Subcutaneous abdominal adipose tissue (tissue), 5 donors: ENCODE measurements at regions not wholly inside any gene's neighbourhood (a gene's known extent, or its start where the extent isn't known, plus 50 kb on each side); places are given as distances from the start of the nearest gene placed in this dataset.

Experiments used
- H3K27ac ChIP-seq: one replicate; pipeline ENCODE4 v1.7.0; 2013; ENCODE audit warnings: low read depth, mild to moderate bottlenecking, inconsistent platforms, low read length, moderate library complexity
- H3K27me3 ChIP-seq, 5 donors: one replicate each; pipeline ENCODE4 v1.7.0; 2013; ENCODE audit warnings: low read length in 5 of 5, inconsistent platforms in 1 of 5; ENCODE audit not compliant: control insufficient read depth in 5 of 5, insufficient read depth in 4 of 5
- H3K36me3 ChIP-seq, 5 donors: one replicate each; pipeline ENCODE4 v1.7.0; 2013; ENCODE audit warnings: low read length in 5 of 5; ENCODE audit not compliant: control insufficient read depth in 5 of 5, insufficient read depth in 5 of 5
- H3K4me1 ChIP-seq, 5 donors: one replicate each; pipeline ENCODE4 v1.7.0; 2013; ENCODE audit warnings: low read length in 5 of 5, mild to moderate bottlenecking in 3 of 5, moderate library complexity in 1 of 5; ENCODE audit not compliant: control insufficient read depth in 5 of 5, insufficient read depth in 5 of 5
- H3K4me3 ChIP-seq, 5 donors: one replicate each; pipeline ENCODE4 v1.7.0; 2013; ENCODE audit warnings: low read length in 5 of 5, low read depth in 1 of 5
- H3K9ac ChIP-seq, 5 donors: one replicate each; pipeline ENCODE4 v1.7.0; 2013; ENCODE audit warnings: low read length in 5 of 5, mild to moderate bottlenecking in 4 of 5, moderate library complexity in 3 of 5
- H3K9me3 ChIP-seq, 5 donors: one replicate each; pipeline ENCODE4 v1.7.0; 2013; ENCODE audit warnings: low read length in 5 of 5; ENCODE audit not compliant: control insufficient read depth in 5 of 5
- donor health status: healthy.
- donor health status: healthy.
- donor health status: healthy.
- donor health status: healthy.
- donor health status: healthy.

GRCh38 chrX:69073721-69074120 is 91.5 kb downstream of the PJA1 start:
- H3K27me3 ChIP-seq: peaks cover 0 to 45% (median 17%) of the 10 kb centered on the region in 5 donors
- no peaks in the 10 kb centered on the region for H3K9me3 ChIP-seq
- no peak overlapping the region for H3K4me3 ChIP-seq
- H3K27ac ChIP-seq: no peak overlapping the region
- H3K9ac ChIP-seq: no peak overlapping the region
- peaks cover 0 to 2% (median 0%) of the 10 kb centered on the region in 5 donors for H3K4me1 ChIP-seq
- no peaks in the 10 kb centered on the region for H3K36me3 ChIP-seq

DNA sequence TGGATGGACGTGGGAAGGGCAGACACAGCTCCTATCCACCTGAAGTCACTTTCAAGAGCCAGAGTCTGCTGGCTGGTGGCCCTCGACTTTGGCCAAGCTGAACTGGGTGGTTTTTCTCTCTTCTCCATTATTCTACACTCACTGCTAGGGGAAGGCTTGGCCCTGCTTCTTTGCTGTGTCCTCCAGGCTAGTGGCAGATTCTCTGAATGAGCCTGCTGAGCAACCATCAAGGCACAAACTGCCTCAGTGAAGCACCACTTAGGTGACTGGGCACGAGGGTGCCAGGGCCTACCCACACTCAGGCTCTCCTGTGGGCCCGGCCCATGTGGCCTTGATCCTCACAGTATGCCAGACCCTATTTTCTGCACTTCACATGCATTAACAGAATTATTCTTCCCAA is 92.0 kb downstream of the PJA1 start:
- H3K9me3 ChIP-seq: no peaks in the 10 kb centered on the region
- no peak overlapping the region for H3K4me3 ChIP-seq
- no peaks in the 10 kb centered on the region for H3K36me3 ChIP-seq
- H3K27me3 ChIP-seq: peaks cover 0 to 42% (median 17%) of the 10 kb centered on the region in 5 donors
- peaks cover 0 to 2% (median 0%) of the 10 kb centered on the region in 5 donors for H3K4me1 ChIP-seq
- H3K9ac ChIP-seq: no peak overlapping the region
- no peak overlapping the region for H3K27ac ChIP-seq

DNA sequence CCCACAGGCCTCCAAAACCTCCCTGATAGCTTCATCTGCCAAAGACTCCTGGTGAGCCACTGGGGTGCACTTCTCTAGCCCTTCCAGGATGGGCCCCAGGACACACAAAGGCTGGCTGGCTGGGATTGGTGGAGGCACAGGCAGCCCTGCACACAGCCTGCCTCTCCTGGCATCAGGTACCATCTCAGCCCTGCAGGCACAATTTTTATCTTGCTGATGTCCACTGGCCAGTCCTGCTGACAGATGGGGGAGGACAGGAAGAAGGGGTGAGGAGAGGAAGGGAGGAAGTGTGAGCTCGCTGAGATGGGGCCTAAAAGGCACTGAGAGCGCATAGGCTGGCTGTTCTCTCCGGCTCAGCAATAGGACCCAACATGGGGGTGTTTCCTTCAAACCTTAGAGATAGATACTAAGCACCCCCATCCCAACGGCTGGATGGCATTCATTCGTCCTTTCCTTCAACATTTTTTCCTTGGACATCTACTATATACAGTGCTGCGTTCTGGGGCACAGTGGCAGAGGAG is 92.7 kb downstream of the PJA1 start:
- Histone ChIP-seq H3K27ac (no peak overlapping the region), H3K36me3 (no peaks in the 10 kb centered on the region), H3K9ac (no peak overlapping the region), H3K9me3 (no peaks in the 10 kb centered on the region), H3K4me1 (peaks cover 0 to 2% (median 0%) of the 10 kb centered on the region in 5 donors), H3K27me3 (peaks cover 0 to 41% (median 20%) of the 10 kb centered on the region in 5 donors), H3K4me3 (no peak overlapping the region)

GRCh38 chrX:69070949-69071650 is 94.2 kb downstream of the PJA1 start:
- Histone ChIP-seq H3K9me3 (no peaks in the 10 kb centered on the region), H3K27me3 (peaks cover 0 to 37% (median 12%) of the 10 kb centered on the region in 5 donors), H3K4me1 (peaks cover 0 to 2% (median 0%) of the 10 kb centered on the region in 5 donors), H3K36me3 (no peaks in the 10 kb centered on the region), H3K4me3 (no peak overlapping the region), H3K27ac (no peak overlapping the region), H3K9ac (no peak overlapping the region)

DNA sequence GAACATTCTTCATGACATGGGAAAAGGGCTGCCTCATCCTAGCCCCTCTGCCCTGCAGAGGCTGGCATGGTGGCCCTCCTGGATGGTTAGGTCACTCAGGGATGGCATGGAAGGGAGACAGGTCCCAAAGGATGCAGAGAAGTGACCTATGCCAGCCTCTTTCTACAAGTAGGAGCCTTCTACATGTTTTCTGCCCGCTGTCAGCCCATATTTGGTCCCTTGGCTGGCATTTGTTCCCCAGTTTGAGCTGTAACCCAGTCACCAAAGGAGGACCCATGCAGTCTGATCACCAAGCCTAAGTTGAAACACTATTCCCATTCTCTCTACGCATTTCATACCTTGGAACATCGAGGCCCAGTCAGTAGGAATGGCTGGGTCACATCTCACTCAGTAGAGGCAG is 95.4 kb downstream of the PJA1 start:
- Histone ChIP-seq H3K27ac (no peak overlapping the region), H3K9me3 (peaks cover 0 to under 1% (median 0%) of the 10 kb centered on the region in 5 donors), H3K4me3 (no peak overlapping the region), H3K36me3 (no peaks in the 10 kb centered on the region), H3K27me3 (peaks cover 0 to 37% (median 9%) of the 10 kb centered on the region in 5 donors), H3K4me1 (peaks cover 0 to 2% (median 0%) of the 10 kb centered on the region in 5 donors), H3K9ac (no peak overlapping the region)

- no peak overlapping the region for H3K27ac ChIP-seq
- H3K9ac ChIP-seq: no peak overlapping the region
- H3K27me3 ChIP-seq: peaks cover 0 to 37% (median 14%) of the 10 kb centered on the region in 5 donors
Observed at GRCh38 chrX:69069086-69069445, 96.2 kb downstream of the PJA1 start.

GRCh38 chrX:69068301-69069085 is 96.8 kb downstream of the PJA1 start:
- Histone ChIP-seq H3K36me3 (no peaks in the 10 kb centered on the region), H3K9me3 (peaks cover 0 to 14% (median 11%) of the 10 kb centered on the region in 5 donors), H3K27me3 (peaks cover 0 to 40% (median 14%) of the 10 kb centered on the region in 5 donors), H3K27ac (no peak overlapping the region), H3K4me3 (no peak overlapping the region), H3K4me1 (peaks cover 0 to 2% (median 0%) of the 10 kb centered on the region in 5 donors), H3K9ac (no peak overlapping the region)

More at GRCh38 chrX:69069086-69069445, 96.2 kb downstream of the PJA1 start:
- Histone ChIP-seq H3K4me3 (no peak overlapping the region), H3K36me3 (no peaks in the 10 kb centered on the region), H3K4me1 (peaks cover 0 to 2% (median 0%) of the 10 kb centered on the region in 5 donors), H3K9me3 (peaks cover 0 to 9% (median 7%) of the 10 kb centered on the region in 5 donors)

- Histone ChIP-seq H3K9me3 (peaks cover 0 to 15% (median 11%) of the 10 kb centered on the region in 5 donors), H3K4me3 (no peak overlapping the region), H3K36me3 (no peaks in the 10 kb centered on the region), H3K4me1 (peaks cover 0 to 2% (median 0%) of the 10 kb centered on the region in 5 donors), H3K27me3 (peaks cover 0 to 35% (median 14%) of the 10 kb centered on the region in 5 donors), H3K27ac (no peak overlapping the region), H3K9ac (no peak overlapping the region)
Observed at GRCh38 chrX:69067841-69068240, 97.4 kb downstream of the PJA1 start.

DNA sequence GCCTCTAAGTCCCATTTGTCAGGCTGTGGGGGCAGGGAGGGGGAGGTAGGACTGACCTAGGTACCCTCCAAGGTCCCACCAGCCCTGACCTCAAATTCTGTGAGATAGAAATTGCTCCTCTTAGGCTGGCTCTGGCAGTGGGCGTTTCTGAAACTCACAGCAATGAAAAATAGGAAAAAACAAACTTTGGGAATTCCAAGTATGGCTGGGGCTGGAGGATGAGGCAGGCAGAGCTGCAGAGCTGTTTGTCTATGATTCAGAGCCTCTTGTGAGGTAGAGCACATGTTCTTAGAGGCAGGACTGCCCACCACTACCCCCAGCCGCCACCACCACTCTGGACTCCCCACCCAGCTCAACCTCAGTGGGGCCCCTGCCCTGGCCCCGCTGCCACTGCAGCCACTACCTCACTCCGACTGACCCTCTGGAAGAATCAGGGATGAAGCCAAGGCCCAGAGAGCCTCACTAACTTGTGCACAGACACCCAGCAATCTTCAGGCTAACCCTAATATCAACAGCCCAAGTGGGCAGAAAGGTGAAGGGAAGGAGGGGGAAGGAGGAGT is 98.2 kb downstream of the PJA1 start:
- H3K27ac ChIP-seq: no peak overlapping the region
- H3K27me3 ChIP-seq: peaks cover 0 to 34% (median 15%) of the 10 kb centered on the region in 5 donors
- no peak overlapping the region for H3K4me3 ChIP-seq
- no peak overlapping the region for H3K9ac ChIP-seq
- no peaks in the 10 kb centered on the region for H3K36me3 ChIP-seq
- H3K9me3 ChIP-seq: peaks cover 0 to 15% (median 11%) of the 10 kb centered on the region in 5 donors
- H3K4me1 ChIP-seq: peaks cover 0 to 2% (median 0%) of the 10 kb centered on the region in 5 donors
